ENCODE measurements at regions not wholly inside any gene's neighbourhood (a gene's known extent, or its start where the extent isn't known, plus 50 kb on each side); places are given as distances from the start of the nearest gene placed in this dataset.
"Not testable (repeated sequence)": the region's sequence is repeated elsewhere in the genome, so short reads cannot be mapped to it uniquely, and the experiment has no call there.

DNA sequence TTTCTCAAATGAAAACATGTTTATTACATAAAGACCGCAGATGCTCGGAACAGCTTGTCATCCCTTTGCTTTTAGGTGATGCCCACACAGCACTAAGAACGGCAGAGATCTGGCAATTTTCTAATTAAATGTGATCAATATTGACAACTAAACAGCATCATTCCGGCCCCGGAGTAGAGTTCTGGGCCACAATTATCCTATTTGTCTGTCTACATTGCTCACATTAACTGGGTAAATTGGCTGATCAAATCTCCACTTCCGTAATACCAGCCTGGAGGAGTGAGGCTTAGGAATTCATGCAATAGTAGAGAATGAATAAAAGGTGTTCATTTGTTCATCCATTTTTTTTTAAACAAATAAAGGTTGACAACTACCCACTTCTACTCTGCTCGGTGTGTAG lies 245.1 kb upstream of the C9orf72 start:
- no peaks in the 10 kb centered on the region for H3K9me3 ChIP-seq
- ATAC-seq (no peak), DNase-seq (no peak)
- TF ChIP-seq, protein P1, sequence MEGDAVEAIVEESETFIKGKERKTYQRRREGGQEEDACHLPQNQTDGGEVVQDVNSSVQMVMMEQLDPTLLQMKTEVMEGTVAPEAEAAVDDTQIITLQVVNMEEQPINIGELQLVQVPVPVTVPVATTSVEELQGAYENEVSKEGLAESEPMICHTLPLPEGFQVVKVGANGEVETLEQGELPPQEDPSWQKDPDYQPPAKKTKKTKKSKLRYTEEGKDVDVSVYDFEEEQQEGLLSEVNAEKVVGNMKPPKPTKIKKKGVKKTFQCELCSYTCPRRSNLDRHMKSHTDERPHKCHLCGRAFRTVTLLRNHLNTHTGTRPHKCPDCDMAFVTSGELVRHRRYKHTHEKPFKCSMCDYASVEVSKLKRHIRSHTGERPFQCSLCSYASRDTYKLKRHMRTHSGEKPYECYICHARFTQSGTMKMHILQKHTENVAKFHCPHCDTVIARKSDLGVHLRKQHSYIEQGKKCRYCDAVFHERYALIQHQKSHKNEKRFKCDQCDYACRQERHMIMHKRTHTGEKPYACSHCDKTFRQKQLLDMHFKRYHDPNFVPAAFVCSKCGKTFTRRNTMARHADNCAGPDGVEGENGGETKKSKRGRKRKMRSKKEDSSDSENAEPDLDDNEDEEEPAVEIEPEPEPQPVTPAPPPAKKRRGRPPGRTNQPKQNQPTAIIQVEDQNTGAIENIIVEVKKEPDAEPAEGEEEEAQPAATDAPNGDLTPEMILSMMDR (IDR thresholded peaks at IDR 0.05): no peak
- no peaks in the 10 kb centered on the region for H3K4me1 ChIP-seq
- H3K36me3 ChIP-seq: no peaks in the 10 kb centered on the region
- intact Hi-C loops (cut with DNase I): no loop called here
- no peaks in the 10 kb centered on the region for H3K27me3 ChIP-seq (ENCODE audit: low read depth)
- H3K27ac ChIP-seq: no peak overlapping the region
- no peak overlapping the region for H3K4me3 ChIP-seq

DNA sequence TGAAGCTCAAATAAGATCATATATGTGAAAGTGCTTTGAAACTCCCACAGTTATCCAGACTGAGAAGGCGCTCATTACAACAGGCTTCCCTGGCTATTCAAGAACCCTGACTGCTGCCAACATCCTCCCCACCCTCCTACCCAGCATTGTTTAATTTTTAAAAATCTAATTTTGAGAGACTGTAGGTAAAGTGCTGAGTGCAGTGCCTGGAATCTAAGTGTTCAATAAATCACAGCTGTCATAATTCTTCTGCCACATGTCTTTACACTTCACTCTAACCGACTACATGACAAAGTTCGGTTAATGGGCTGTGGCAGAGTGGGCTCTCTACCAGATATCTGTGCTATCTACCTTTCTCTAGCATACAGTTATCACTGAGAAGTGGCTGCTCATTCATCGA lies 255.6 kb upstream of the C9orf72 start:
- Histone ChIP-seq H3K9me3 (no peaks in the 10 kb centered on the region), H3K36me3 (no peaks in the 10 kb centered on the region), H3K27ac (no peak overlapping the region), H3K27me3 (ENCODE audit: low read depth) (no peaks in the 10 kb centered on the region), H3K4me3 (no peak overlapping the region), H3K4me1 (no peaks in the 10 kb centered on the region)
- intact Hi-C loops (cut with DNase I): no loop called here
- TF ChIP-seq, protein P1 (IDR thresholded peaks at IDR 0.05): no peak
- DNase-seq (no peak), ATAC-seq (no peak)

DNA sequence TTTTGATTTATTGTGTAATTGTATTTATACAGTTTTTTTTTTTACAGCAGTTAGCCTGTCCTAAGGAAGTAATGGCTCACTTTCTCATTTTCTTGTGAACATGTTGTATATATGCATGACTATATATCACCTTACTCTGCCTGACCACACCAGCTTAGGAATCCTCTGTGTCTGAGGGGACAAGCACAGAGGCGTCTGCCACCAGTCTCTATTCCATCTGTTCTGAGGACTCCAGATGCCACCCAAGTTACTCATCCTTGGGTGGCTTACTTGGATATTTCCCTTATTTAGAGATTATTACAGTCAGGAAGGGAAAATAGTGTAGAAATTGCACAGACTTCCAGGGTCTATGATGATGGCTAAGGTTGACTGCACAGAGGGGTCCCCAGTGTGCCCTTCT lies 256.3 kb upstream of the C9orf72 start:
- intact Hi-C loops (cut with DNase I): no loop called here
- Histone ChIP-seq H3K27ac (no peak overlapping the region), H3K9me3 (no peaks in the 10 kb centered on the region), H3K4me1 (no peaks in the 10 kb centered on the region), H3K36me3 (no peaks in the 10 kb centered on the region), H3K27me3 (ENCODE audit: low read depth) (no peaks in the 10 kb centered on the region), H3K4me3 (no peak overlapping the region)
- TF ChIP-seq, protein P1 (IDR thresholded peaks at IDR 0.05): no peak
- DNase-seq (no peak), ATAC-seq (no peak)

DNA sequence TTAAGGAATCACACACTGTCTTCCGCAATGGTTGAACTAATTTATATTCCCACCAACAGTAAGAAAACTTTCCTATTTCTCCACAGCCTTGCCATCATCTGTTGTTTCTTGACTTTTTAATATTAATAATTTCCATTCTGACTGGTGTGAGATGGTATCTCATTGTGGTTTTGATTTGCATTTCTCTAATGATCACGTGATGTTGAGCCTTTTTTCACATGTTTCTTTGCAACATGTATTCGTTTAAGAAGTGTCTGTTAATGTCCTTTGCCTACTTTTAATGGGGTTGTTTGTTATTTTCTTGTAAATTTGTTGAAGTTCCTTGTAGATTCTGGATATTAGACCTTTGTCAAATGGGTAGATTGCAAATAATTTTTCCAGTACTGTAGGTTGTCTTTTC lies 258.8 kb upstream of the C9orf72 start:
- intact Hi-C loops (cut with DNase I); DNase-seq; H3K4me3 ChIP-seq; H3K36me3 ChIP-seq; H3K27ac ChIP-seq; H3K27me3 ChIP-seq (ENCODE audit: low read depth); H3K9me3 ChIP-seq; ATAC-seq; H3K4me1 ChIP-seq: not testable (repeated sequence)

DNA sequence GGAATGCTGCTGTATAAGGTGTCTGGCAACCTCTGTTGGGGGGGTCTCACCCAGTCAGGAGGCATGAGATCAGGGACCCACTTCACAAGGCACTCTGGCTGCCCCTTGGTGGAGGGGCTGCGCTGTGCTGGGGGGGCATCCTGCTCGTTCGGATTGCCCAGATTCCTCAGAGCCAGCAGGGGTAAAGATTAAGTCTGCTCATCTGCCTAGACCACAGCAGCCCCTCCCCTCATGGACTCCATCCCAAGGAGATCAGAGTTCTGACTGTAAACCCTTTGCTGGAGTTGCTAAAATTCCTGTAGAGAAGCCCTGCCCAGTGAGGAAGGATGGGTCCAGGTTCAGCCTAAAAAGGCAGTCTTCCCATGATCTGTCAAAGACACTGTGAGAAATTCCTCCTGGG lies 262.0 kb upstream of the C9orf72 start:
- Histone ChIP-seq H3K4me1 (no peaks in the 10 kb centered on the region), H3K36me3 (no peaks in the 10 kb centered on the region), H3K27me3 (ENCODE audit: low read depth) (no peaks in the 10 kb centered on the region), H3K27ac (no peak overlapping the region), H3K4me3 (no peak overlapping the region), H3K9me3 (no peaks in the 10 kb centered on the region)
- ATAC-seq: no peak
- TF ChIP-seq, protein P1 (IDR thresholded peaks at IDR 0.05): no peak
- intact Hi-C loops (cut with DNase I): no loop called here
- no peak for DNase-seq

DNA sequence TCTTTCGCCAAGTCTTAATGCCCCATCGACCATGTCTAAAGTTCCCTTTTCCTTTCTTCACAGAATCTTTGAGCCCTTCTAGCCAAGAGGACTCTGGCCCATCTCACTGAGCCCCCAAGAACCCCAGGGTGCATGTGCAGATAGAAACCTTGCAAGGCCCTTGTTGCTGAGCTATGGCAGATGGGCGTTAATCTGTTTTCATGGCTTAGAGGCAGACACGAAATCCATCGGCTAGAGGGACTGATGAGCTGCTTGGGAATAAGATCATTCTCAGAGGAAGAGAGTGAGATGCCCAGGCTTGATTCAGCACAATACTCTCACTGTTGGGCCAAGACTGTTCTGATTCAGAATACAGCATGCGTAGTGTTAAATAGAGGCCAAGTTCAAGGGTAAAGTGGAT lies 262.5 kb upstream of the C9orf72 start:
- H3K4me1 ChIP-seq: no peaks in the 10 kb centered on the region
- TF ChIP-seq, protein P1 (IDR thresholded peaks at IDR 0.05): no peak
- no peak for ATAC-seq
- H3K4me3 ChIP-seq: no peak overlapping the region
- no peaks in the 10 kb centered on the region for H3K27me3 ChIP-seq (ENCODE audit: low read depth)
- DNase-seq: no peak
- H3K9me3 ChIP-seq: no peaks in the 10 kb centered on the region
- H3K36me3 ChIP-seq: no peaks in the 10 kb centered on the region
- intact Hi-C loops (cut with DNase I): no loop called here
- no peak overlapping the region for H3K27ac ChIP-seq
